ENCODE measurements at regions not wholly inside any gene's neighbourhood (a gene's known extent, or its start where the extent isn't known, plus 50 kb on each side); places are given as distances from the start of the nearest gene placed in this dataset.

DNA sequence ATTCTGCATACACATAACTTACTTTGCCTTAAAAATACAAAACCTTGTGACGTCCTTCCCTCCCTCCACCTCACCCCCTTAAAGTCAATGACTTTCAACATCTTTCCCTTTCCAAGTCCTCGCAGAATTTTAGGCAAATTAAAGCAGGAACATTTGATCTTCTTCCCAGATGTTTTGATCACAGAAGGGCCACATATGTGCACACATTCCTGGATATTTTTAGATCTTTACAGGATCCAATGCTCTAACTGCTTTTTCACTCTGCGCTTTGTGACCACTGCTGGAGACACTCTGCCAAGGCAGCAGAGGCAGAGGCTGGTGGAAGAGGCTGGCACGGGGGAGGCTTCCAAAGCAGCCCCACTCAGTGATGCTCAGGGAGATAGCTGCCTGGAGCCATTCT, 130.7 kb downstream of the SEC61B start:
- no peak overlapping the region for H3K9ac ChIP-seq
- H3K4me1 ChIP-seq: no peaks in the 10 kb centered on the region
- H3K4me2 ChIP-seq (ENCODE audit: low read length): no peak overlapping the region
- H3K9me3 ChIP-seq (ENCODE audit: control insufficient read depth, low read length): no peaks in the 10 kb centered on the region
- no peaks in the 10 kb centered on the region for H3K27me3 ChIP-seq (ENCODE audit: control insufficient read depth, insufficient read depth, low read length)
- no peaks in the 10 kb centered on the region for H3K36me3 ChIP-seq (ENCODE audit: control insufficient read depth, insufficient read depth, low read length)
- H3K79me2 ChIP-seq: no peaks in the 10 kb centered on the region
- H3K27ac ChIP-seq: no peak overlapping the region
- H3K4me3 ChIP-seq (ENCODE audit: low read depth, low read length): no peak overlapping the region
- H2AFZ ChIP-seq: no peak overlapping the region
- TF ChIP-seq, protein P1, sequence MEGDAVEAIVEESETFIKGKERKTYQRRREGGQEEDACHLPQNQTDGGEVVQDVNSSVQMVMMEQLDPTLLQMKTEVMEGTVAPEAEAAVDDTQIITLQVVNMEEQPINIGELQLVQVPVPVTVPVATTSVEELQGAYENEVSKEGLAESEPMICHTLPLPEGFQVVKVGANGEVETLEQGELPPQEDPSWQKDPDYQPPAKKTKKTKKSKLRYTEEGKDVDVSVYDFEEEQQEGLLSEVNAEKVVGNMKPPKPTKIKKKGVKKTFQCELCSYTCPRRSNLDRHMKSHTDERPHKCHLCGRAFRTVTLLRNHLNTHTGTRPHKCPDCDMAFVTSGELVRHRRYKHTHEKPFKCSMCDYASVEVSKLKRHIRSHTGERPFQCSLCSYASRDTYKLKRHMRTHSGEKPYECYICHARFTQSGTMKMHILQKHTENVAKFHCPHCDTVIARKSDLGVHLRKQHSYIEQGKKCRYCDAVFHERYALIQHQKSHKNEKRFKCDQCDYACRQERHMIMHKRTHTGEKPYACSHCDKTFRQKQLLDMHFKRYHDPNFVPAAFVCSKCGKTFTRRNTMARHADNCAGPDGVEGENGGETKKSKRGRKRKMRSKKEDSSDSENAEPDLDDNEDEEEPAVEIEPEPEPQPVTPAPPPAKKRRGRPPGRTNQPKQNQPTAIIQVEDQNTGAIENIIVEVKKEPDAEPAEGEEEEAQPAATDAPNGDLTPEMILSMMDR (IDR thresholded peaks at IDR 0.05): no peak

DNA sequence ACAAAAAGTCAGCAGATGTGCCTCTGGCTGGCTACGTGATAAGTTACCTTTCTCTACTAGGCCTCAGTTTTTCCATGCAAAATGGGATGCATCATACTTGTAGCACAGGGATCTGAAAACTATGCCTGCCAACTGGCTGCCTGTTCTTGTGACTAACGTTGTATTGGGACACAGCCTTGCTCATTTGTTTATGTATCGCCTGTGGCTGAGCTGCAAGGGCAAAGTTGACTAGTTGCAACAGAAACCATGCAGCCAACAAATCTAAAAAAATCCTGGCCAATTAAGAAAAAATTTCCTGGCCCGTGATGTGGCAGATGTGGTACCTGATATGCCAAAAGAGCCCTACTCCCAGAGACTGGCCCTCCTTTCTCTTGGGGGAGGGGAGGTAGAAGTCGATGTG, 131.3 kb downstream of the SEC61B start:
- Histone ChIP-seq H3K79me2 (no peaks in the 10 kb centered on the region), H2AFZ (no peak overlapping the region), H3K4me2 (ENCODE audit: low read length) (no peak overlapping the region), H3K27me3 (ENCODE audit: control insufficient read depth, insufficient read depth, low read length) (no peaks in the 10 kb centered on the region), H3K4me1 (no peaks in the 10 kb centered on the region), H3K27ac (no peak overlapping the region), H3K9me3 (ENCODE audit: control insufficient read depth, low read length) (no peaks in the 10 kb centered on the region), H3K9ac (no peak overlapping the region), H3K4me3 (ENCODE audit: low read depth, low read length) (no peak overlapping the region), H3K36me3 (ENCODE audit: control insufficient read depth, insufficient read depth, low read length) (no peaks in the 10 kb centered on the region)
- TF ChIP-seq, protein P1 (IDR thresholded peaks at IDR 0.05): no peak

- Histone ChIP-seq H3K27me3 (ENCODE audit: control insufficient read depth, insufficient read depth, low read length) (no peaks in the 10 kb centered on the region), H3K79me2 (no peaks in the 10 kb centered on the region), H3K4me2 (ENCODE audit: low read length) (no peak overlapping the region), H3K36me3 (ENCODE audit: control insufficient read depth, insufficient read depth, low read length) (no peaks in the 10 kb centered on the region), H3K27ac (no peak overlapping the region), H3K4me1 (no peaks in the 10 kb centered on the region), H2AFZ (no peak overlapping the region), H3K9me3 (ENCODE audit: control insufficient read depth, low read length) (no peaks in the 10 kb centered on the region), H3K9ac (no peak overlapping the region), H3K4me3 (ENCODE audit: low read depth, low read length) (no peak overlapping the region)
- TF ChIP-seq, protein P1 (IDR thresholded peaks at IDR 0.05): no peak
Measured at GRCh38 chr9:99354104-99354503, 132.0 kb downstream of the SEC61B start.

DNA sequence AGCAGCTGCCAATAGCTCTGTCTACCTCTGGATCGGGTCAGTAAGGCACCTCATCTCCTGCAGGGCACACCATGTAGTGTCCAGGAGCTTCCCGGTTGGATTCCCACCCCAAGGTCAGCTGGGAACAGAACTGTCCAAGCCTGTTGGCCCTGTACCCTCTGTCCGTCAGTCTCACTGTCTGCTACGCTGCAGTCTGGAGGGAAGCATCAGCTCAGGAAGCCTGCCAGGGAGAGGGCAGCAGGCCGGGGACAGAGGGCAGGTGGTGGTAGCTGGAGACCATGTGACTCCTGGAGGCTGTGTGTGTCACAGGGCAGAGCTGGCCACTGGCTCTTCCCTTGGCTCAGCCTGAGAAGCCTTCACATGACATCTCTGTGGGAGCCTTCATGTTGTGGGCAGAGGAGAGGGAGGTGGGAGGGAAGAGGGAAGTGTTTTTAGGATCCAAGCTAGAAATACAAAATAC, 134.5 kb downstream of the SEC61B start:
- H2AFZ ChIP-seq: no peak overlapping the region
- no peaks in the 10 kb centered on the region for H3K79me2 ChIP-seq
- no peak overlapping the region for H3K4me3 ChIP-seq (ENCODE audit: low read depth, low read length)
- H3K9ac ChIP-seq: no peak overlapping the region
- no peaks in the 10 kb centered on the region for H3K27me3 ChIP-seq (ENCODE audit: control insufficient read depth, insufficient read depth, low read length)
- H3K9me3 ChIP-seq (ENCODE audit: control insufficient read depth, low read length): no peaks in the 10 kb centered on the region
- no peak overlapping the region for H3K4me2 ChIP-seq (ENCODE audit: low read length)
- no peak overlapping the region for H3K27ac ChIP-seq
- H3K36me3 ChIP-seq (ENCODE audit: control insufficient read depth, insufficient read depth, low read length): no peaks in the 10 kb centered on the region
- TF ChIP-seq, protein P1 (IDR thresholded peaks at IDR 0.05): no peak
- no peaks in the 10 kb centered on the region for H3K4me1 ChIP-seq

- TF ChIP-seq, protein P1 (IDR thresholded peaks at IDR 0.05): no peak
- Histone ChIP-seq H3K79me2 (no peaks in the 10 kb centered on the region), H3K9ac (no peak overlapping the region), H3K27me3 (ENCODE audit: control insufficient read depth, insufficient read depth, low read length) (no peaks in the 10 kb centered on the region), H3K36me3 (ENCODE audit: control insufficient read depth, insufficient read depth, low read length) (no peaks in the 10 kb centered on the region), H2AFZ (no peak overlapping the region), H3K4me3 (ENCODE audit: low read depth, low read length) (no peak overlapping the region), H3K4me2 (ENCODE audit: low read length) (no peak overlapping the region), H3K9me3 (ENCODE audit: control insufficient read depth, low read length) (no peaks in the 10 kb centered on the region), H3K4me1 (no peaks in the 10 kb centered on the region), H3K27ac (no peak overlapping the region)
Measured at GRCh38 chr9:99357575-99357974, 135.5 kb downstream of the SEC61B start.

Measured in parathyroid adenoma (tissue), 2 donors.